Right hindlimb (tissue), 1 donor: ENCODE measurements at regions not wholly inside any gene's neighbourhood (a gene's known extent, or its start where the extent isn't known, plus 50 kb on each side); places are given as distances from the start of the nearest gene placed in this dataset.

Experiments used
- DNase-seq: peaks from one replicate; pipeline ENCODE4 v3.0.0-alpha.2; 2018

DNA sequence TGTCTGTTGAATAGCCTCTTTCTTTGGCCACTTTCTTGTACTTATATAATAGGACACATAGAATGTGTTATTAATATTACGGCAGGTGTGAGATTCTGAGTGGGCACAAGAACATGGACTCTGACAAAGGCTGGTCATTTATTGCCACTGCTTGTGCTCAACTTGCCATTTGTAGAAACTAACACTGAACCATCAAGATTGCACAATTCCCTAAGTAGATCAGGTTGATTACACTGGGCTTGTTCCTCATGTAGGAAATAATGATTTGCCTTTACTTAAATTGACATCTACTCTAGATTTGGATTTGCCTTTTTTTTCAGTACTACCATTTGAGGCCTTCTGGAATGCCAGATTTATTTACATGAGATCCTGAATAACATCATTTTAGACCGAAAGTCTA lies 342.7 kb upstream of the CWC22 start:
- DNase-seq: no peak

DNA sequence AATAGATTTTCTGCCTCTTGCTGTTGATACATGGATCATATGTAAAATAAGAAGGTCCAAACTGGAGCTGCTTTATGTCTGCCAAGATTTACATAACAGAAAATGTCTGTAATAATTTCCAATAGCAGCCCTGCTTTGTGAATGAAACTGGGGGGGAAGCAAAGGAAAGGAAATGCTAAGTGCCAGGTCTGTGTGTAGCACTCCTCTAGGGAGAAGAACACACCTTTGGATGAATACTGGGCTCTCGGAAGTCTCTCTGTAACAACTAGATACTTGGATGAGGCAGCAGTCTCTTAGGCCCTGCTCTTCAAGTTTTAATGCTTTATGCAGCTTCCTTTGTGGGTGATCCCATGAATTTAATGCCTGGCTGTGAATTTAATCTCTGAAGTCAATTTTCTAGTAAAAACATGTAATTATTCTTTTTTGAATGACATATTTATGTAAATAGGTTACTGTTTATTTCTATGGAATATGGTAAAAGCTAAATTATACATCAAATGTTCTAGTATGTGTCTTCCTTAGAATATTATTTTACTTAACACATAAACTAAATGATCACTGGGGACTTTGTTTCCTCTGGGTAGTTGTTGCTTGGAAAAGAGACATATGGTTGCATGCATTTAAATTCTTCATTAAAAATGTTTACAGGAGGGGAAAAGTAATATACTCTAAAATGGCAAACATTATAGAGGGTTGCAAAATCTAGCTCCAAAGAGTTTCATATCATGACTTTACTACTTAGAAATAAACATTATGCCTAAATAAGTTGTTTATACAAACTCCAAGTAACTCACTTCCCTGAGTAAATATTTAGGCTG lies 336.6 kb upstream of the CWC22 start:
- DNase-seq: peak; percentile 26

DNA sequence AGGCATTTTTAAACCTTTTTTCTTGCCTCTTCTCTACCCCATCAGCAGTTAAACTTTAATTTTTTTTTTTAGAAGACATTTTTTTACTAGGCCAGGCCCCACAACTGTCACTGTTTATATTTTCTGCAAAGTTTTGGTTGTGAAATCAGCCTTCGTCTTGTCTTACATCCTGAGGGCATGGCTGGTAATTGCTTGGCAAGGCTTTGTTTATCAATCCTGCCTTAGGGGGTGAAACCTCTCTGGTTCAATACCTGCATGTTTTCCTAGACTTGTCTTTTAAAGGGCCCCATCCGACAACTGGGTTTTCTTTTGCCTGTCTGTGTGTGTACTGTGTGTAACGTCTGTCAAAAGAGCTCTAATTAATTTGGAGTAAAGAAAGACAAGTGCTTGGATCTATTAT lies 330.0 kb upstream of the CWC22 start:
- no peak for DNase-seq

DNA sequence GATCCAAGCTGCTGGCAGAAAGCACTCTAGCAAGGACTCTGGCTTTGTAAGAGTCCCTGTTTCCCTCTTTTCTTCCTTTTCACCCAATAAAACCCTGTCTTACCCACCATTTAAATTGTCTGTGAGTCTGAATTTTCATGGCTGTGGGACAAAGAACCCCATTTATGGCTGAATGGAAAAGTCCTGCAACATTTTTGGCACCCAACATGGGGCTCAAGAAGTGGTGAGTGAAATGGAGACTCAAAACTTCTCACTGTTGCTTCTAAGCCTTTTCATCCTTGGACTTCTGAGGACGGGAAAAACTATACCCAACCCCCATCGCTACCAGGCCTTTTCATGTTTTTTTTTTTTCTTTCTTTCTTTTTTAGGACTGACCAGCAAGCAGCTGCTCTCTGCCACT lies 329.5 kb upstream of the CWC22 start:
- no peak for DNase-seq

DNA sequence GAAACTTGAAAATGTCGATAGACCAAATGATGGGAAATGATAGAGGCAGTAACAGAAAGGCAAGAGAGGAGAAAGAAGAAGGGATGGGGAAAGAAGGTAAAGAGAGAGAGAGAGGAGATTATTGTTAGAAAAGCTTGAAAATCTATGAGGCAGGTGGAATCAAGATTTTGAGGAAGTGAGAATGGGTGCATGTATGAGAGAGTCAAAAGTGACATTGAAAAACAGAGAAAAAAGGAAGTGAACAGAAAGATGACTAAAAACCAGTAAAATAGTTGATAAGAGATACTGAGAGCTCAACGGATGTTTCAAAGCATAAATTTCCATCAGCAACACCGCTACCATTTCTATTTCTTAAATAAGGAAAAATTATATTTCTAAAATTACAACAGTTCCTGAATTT lies 327.4 kb upstream of the CWC22 start:
- no peak for DNase-seq

DNA sequence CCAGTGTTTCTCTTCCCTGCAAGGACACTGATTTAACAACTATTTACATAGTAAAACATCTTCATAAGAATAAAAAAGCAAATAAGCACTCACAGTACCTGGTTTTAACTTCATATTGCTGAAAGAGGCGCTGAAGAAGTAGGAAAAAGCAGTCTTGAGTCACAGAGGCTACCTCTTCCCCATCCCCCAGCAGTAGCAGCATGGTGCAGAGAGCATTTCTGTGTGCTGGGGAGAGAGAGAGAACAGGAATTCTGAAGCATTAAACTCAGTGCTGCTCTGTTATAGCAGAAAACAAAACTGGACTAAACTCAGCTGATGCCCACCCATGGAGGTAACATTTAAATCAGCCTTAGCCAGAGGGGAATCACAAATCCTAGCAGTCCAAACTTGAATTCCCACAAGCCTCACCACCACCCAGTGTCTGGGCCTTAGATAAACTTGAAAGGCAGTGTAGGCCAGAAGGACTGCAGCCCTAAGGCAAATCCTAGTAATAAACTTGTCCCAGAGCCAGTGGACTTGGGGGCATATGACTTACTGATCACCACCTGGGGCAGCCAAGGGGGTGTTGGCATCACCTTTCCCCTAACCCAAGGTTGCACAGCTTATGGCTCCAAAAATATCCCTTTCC lies 321.8 kb upstream of the CWC22 start:
- DNase-seq: no peak

DNA sequence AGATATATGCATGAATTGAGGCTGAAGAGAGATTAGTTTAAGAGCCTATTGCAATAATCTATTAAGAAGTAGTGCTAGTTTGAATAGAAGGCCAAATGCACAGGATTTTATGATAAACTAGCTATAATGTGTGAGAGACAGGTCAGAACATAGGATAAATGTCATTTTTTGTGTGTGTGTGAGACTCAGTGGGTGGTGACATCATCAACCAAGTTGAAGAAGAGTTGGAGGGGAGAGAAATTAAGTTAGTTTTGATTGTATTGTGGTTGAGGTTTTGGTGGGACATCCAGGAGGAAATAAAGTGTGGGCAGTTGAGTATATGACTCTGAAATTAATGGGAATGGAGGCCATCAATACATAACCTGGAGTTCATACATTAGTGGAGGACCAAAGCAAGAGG lies 320.1 kb upstream of the CWC22 start:
- no peak for DNase-seq

DNA sequence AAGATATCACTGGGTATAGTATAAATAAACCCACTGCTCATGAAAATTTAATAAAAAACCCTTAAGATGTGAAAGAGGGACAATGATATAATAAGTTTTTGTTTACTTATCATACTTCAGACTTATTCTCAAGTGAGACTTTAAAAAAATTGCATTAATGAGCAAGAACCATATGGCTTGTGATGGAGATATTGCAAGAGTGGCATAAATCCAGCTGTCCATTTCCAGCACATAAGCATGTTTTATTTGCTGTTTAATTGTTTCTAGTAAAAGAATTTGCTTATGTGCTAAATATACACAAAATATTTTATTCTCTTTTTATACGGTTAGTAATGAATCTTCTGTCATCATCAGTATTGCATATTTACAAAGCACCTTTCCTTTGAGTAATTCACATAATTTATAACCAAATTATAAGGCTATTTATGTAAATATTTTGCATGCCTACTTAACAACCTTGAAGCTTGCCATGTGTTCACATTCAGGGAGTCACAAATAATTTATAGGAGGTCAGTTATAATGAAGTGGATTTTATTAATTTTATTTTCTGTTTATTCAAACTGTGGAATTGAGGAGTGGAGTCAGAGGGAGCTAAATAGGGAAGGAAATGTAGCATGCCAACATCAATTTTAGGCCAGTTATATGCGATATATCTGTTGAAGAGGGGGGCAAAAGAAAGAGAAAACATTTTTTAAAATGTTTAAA lies 318.5 kb upstream of the CWC22 start:
- no peak for DNase-seq

DNA sequence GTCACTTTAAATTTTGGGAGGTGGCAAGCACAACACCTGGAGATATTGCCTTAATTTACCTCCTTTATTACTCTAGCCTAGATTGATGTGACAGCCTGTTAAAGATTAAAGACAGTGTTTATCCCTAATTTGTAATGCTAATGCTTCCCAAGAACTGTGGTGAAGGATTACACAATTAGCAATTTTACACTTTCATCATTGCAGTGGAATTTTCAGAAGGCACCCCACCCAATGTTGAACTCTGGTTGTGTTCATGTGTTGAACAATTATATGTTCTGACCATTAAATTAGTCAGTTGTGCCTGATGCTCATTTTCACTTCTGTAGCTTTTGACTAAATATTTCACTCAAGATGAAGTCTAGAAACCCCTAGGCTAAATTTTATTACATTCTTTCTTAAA lies 317.1 kb upstream of the CWC22 start:
- no peak for DNase-seq

DNA sequence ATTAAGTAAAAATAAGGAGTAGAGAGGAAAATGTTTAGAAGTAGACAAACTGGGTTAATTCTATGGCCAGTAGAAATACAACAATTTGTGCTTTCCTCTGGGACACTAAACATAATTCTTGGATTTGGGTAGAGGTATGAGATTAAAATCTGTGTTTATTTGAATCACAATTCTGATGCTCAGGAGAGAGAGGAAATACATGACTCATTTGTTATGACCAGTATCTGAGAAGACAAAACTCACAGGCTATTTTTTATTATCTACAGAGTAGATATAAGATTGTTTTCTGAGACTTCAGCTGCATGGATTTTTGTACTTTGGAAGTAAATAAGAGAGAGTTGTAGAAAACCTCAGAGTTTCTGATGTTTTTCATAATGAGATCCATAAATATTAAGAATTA lies 315.7 kb upstream of the CWC22 start:
- DNase-seq: no peak

DNA sequence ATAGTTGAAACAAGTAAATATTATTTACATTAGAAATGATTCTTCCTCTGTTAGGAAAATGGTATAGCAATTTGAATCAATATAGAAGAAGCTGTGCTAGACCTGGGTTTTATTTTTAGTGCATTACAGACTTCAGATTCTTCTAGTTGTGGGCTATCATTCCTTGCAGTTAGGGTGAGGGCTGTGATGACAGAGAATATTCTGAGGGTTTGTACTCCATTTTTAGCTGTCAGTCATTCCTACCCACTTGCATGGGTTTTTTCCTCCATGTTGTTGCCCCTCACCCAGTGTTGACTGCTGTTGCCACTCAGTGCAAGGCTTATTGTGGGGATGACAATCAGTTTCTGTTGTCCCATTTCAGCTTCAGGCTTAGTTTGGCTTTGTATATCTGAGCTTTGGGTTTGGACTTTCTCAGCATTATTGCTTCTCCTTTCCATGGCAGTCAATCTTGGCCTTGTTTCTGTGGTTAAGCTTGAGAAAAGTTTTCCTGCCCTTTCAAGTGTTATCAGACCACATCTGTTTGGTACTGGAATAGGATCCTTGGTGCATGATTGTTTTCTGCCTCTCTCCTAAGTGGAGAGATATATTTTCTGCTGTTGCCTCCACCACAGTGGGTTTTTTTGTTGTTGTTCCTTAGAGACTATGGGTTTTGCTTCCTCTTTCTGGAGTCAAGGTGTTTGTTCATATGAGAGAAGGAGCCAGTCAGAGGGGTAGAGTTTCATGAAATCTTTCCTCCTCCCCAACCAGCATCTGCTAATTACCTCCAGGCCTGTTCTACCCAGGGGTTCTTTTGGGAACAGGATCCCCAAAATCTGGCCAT lies 312.7 kb upstream of the CWC22 start:
- DNase-seq: no peak

DNA sequence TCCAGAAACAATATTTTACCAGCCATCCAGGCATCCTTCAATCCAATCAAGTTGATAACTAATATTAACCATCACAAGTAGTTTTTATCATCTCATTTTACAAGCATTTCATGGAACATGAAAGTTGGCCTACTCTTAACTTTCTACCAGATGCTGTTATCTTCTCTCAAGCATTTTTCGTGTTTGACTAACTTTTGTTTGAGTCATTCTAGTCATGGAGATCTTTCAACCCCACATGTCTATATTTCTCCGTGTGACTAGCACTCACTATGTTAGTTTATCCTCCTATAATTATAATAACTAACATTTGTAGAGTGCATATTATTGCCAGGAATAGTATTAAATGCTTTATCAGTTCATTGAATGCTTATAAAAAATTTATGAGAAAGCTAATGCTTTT lies 307.0 kb upstream of the CWC22 start:
- no peak for DNase-seq

DNA sequence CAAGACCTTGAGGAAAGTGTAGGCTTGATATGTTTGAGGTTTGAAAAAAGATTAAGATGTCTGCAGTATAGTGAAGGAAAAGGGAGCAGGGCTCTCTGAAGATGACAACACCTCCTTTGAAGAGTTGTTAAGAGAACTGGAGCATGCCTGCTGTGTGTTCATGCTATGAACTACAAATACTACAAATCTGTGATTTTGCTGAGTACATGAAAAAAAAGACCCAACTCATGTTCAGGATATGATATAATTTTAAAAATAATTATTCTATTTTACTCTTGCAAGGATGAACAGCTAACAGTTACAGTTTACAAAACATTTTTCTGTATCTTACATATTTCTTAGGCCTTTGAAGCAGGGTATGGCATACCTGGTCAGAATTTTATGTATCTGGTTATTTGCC lies 305.4 kb upstream of the CWC22 start:
- DNase-seq: no peak

DNA sequence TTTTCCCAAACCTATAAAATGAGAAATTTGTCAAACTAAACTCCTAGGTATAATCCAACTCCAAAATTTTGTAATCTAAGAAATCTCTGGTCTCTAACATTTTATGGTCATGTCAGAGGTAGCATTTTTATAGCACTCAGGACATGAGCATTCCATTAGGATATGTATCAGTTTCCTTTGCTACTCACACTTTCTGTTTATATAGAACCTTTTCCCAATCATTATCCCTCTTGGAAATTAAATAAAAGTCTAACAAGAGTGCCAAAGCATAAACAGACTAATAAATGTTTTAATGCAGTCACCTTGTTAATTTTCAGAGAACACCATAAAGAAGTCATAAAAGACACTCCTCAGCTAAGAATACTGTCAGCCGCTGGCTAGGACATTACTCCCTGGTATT lies 300.0 kb upstream of the CWC22 start:
- DNase-seq: no peak

DNA sequence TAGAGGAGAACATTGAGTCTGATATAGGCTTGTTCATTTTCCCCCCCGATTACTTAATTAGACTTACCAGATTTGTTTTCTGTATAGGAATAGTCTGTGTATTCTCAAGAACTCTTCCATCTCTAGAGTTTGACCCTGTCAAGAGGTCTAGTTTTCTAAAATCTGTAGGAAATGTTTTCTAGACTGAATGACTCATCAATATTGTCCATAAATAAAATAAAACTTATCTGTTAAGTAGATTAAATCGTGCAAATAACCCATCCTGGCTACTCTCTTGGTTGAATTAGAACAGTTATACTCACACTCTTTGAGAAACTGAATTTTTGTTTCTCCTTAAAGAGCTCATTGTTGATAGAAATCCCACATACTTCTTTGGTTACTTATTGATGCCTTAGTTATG lies 299.2 kb upstream of the CWC22 start:
- no peak for DNase-seq

DNA sequence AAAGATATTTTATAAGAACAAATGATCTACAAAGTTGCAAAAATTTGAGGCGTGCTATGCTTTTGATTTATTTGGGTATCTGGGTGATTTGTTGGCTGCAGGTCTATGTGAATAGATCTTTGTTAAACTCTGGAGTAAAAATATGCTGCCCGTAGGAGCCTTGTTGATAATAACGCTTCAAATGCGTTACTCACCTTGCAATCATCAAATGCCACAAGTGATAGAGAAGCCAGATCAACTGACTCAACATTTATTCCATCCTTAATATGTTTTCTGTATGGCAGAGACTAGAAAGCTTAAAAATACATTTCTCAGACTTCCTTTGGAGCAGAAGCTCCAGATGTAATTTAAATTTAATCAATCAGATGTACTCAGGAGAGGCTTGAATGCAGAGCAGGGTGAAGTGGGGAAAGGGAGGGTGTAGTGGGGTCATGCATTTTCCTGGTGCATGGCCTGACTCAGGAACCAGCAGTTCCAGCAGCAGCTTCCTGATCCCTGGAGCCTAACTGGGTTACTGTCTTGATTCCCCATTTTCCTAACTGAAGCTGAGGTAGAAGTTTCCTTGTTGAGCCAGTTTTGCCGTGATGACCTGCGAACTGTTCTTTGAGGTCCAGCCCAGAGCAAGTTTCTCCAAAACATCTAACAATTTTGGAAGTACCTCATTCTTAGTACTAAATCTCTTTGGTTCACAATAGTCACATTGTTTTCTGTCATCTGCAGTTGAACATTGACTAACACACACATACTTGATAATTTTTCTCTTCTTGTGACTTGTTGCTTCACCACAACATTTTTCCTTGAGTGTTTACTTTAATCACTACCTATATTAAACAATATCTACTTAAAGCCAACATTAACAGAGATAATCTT lies 284.7 kb upstream of the CWC22 start:
- DNase-seq: no peak

DNA sequence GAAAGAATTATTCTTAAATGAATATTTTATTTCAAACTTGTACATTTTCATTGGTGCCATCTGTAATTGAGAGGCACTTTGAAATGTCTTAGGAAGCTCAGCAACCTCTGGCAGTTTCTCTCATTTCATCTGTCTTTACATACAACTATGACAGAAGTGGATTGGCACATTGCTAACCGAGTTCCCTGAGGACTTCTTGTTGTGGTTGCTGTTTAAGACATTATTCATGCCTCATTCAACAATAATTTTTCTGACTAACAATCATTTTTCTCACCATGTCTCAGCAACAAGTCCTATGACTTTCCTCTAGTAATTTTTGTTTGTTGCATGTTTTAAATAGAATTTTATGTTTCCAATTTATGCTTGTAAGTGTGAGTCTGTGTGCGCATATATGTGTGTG lies 284.0 kb upstream of the CWC22 start:
- no peak for DNase-seq

DNA sequence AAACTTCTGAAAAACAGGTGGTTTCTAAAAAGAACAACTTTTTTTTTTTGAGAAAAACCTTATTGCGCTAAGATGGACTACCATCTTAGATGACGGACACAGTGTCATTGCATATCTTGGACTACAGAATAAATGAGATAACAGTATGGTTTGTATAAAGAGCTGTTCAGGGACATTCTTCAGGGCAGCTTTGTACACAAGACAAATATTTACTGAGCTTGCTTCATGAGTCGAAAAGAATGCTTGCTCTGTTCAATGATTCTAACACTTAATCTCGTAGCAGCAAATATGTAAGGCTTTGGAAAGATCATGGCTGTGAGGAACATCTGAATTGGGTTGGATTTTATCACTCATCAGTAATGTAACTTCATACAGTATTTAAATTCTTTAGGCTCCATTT lies 282.5 kb upstream of the CWC22 start:
- DNase-seq: no peak

DNA sequence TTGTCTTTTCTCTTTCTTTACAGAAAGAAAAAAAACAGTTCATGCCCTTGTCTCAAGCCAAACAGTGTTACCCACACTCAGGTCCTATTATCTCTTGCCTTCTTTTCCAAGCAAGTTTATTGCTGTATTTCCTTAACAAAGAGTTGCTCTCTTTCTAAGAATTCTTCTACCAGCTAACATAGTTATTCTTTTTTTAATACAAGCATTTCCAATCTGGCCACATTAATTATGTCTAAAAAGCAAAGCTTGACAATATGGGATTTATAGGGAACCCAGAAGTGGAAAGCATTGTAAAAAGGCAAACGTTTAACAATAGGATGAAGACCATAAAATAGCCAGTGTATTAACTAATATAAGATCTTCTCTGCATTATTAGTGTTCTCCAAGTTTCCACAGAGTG lies 272.5 kb upstream of the CWC22 start:
- no peak for DNase-seq

DNA sequence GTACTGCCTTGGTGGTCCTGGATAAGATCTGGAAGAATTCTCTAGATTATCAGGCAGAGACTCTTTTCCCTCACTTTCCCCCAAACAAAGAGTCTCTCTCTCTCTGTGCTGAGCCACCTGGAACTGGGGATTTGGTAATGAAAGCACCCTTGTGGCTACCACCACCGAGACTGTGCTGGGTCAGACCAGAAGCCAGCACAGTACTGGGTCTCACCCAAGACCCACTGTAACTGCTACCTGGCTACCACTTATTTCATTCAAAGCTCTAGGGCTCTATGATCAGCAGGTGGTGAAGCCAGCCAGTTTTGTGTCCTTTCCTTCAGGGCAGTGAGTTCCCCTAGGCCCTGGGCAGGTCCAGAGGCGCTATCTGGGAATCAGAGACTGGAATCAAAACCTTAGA lies 269.6 kb upstream of the CWC22 start:
- DNase-seq: no peak

DNA sequence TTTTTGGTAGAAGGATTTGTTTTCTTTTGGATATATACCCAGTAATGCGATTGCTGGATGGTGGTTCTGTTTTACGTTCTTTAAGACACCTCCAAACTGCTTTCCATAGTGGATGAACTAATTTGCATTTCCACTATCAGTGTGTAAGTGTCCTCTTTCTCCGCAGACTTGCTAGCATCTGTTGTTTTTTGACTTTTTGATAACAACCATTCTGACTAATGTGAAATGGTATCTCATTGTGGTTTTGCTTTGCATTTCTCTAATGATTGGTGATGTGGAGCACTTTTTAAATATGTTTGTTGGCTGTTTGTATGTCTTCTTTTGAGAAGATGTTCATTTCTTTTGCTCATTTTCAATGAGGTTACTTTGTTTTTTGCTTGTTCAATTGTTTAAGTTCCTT lies 260.9 kb upstream of the CWC22 start:
- DNase-seq: no peak

DNA sequence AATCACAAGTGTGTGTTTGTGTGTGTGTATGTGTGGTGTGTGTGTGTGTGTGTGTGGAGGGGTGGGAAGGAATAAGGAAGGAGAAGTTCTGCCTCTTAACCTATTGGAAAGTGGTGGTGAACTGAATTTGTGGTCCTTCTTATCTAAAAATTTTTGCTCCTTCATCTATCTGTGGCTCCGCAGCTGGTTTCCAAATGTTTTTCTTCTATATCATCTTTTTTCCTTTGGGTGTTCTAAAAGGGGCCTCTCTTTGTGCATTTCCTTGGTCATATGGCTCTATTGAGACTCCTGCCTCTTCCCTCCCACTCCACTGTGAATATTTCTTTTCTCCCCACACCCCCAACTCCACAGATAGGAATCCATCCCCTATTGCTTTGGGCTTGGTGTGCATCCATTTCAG lies 254.9 kb upstream of the CWC22 start:
- no peak for DNase-seq
